ENCODE measurements at regions not wholly inside any gene's neighbourhood (a gene's known extent, or its start where the extent isn't known, plus 50 kb on each side); places are given as distances from the start of the nearest gene placed in this dataset.
A peak's percentile ranks its signal among the peaks of the same experiment; 100 is the strongest.

DNA sequence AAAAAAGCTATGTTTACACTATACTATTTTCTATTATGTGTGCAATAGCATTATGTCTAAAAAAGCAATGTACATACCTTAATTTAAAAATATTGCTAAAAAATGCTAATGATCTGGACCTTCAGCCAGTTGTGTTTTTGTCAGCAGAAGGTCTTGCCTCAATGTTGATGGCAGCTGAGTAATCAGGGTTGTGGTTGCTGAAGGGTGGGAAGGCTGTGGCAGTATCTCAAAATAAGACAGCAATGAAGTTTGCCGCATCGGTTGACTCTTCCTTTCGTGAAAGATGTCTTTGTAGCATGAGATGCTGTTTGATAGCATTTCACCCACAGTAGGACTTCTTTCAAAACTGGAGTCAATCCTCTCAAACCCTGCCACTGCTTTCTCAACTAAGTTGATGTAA, 134.7 kb upstream of the CDYL start (continued):
- TF ChIP-seq REST (IDR thresholded peaks at IDR 0.05; ENCODE audit: unreplicated experiment) = no peak
- TF ChIP-seq ZNF462 (CRISPR knock-in tag; IDR thresholded peaks at IDR 0.05) = no peak

- Histone ChIP-seq H4K20me1 (replicated peaks; ENCODE audit: insufficient read depth) (no peaks in the 10 kb centered on the region), H3K4me1 (ENCODE audit: insufficient read depth) (no peaks in the 10 kb centered on the region), H3K79me2 (replicated peaks; ENCODE audit: insufficient read depth) (no peaks in the 10 kb centered on the region), H3K27ac (ENCODE audit: low read depth) (no peak overlapping the region), H3F3A (replicated peaks; ENCODE audit: low read depth) (no peaks in the 10 kb centered on the region), H3K9me2 (ENCODE audit: insufficient read depth) (no peaks in the 10 kb centered on the region; the same call in 1 of the 2 replicates), H2AFZ (peak overlapping the region; percentile 15; the same call in 1 of the 2 replicates), H3K36me3 (ENCODE audit: insufficient read depth) (no peaks in the 10 kb centered on the region; the same call in 1 of the 2 replicates), H3K27me3 (ENCODE audit: insufficient read depth) (no peaks in the 10 kb centered on the region), H3K4me3 (no peak overlapping the region), H3K4me2 (no peak overlapping the region)
- peaks cover 3% of the 10 kb centered on the region for H3K27me3 Mint-ChIP-seq (ENCODE audit: insufficient read depth, low read depth, poor library complexity)
- no peak overlapping the region for H3K4me3 Mint-ChIP-seq
- no peak for DNase-seq (ENCODE audit: low spot score)
- peaks cover 20% of the 10 kb centered on the region for H3K4me1 Mint-ChIP-seq
- H3K9me3 Mint-ChIP-seq = peaks cover 8% of the 10 kb centered on the region; the same call in 2 of the 3 replicates
- no peaks in the 10 kb centered on the region for H3K36me3 Mint-ChIP-seq (ENCODE audit: low read depth)
- ATAC-seq = peak; percentile 46
- peak overlapping the region; percentile 27; the same call in 1 of the 2 replicates for H3K27ac Mint-ChIP-seq
- no peak for TF ChIP-seq POLR2AphosphoS5 (IDR thresholded peaks at IDR 0.05; ENCODE audit: low read depth)
- TF ChIP-seq JUNB (IDR thresholded peaks at IDR 0.05; ENCODE audit: unreplicated experiment) = no peak
- TF ChIP-seq, protein P1, sequence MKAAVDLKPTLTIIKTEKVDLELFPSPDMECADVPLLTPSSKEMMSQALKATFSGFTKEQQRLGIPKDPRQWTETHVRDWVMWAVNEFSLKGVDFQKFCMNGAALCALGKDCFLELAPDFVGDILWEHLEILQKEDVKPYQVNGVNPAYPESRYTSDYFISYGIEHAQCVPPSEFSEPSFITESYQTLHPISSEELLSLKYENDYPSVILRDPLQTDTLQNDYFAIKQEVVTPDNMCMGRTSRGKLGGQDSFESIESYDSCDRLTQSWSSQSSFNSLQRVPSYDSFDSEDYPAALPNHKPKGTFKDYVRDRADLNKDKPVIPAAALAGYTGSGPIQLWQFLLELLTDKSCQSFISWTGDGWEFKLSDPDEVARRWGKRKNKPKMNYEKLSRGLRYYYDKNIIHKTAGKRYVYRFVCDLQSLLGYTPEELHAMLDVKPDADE (IDR thresholded peaks at IDR 0.05) = no peak
- TF ChIP-seq ZNF114 (CRISPR knock-in tag; IDR thresholded peaks at IDR 0.05) = no peak
Measured at GRCh38 chr6:4640139-4640538, 136.1 kb upstream of the CDYL start.

Measured in GM23338 (cell line).